AG04450 (cell line): ENCODE measurements at regions not wholly inside any gene's neighbourhood (a gene's known extent, or its start where the extent isn't known, plus 50 kb on each side); places are given as distances from the start of the nearest gene placed in this dataset.

ENCODE experiments used
- CTCF ChIA-PET: fragments of 300-600, 350-600 bp; formaldehyde crosslinking; extraction: SDS; loops from one replicate; lab custom pipeline; 2022; ENCODE audit warnings: antibody characterized with exemption, inconsistent platforms; lab: Charles Lee
- POLR2A ChIA-PET: fragments of 350-600 bp; formaldehyde crosslinking; extraction: SDS; loops from one replicate; lab custom pipeline; 2021; ENCODE audit warnings: antibody characterized with exemption, inconsistent platforms; lab: Yijun Ruan, JAX
- DNase-seq: peaks from one replicate; pipeline ENCODE4 v3.0.0-alpha.2; 2011; ENCODE audit warnings: low read depth, low spot score
- H3K27ac ChIP-seq: one replicate; pipeline ENCODE4 v1.5.1; 2012; ENCODE audit warnings: low read depth, low read length, control low read depth
- H3K27me3 ChIP-seq: one replicate; pipeline ENCODE4 v1.6.0; 2012; ENCODE audit warnings: low read length; ENCODE audit not compliant: control insufficient read depth, insufficient read depth
- H3K4me3 ChIP-seq: 2 replicates; pipeline ENCODE4 v1.5.1; 2011; ENCODE audit warnings: mild to moderate bottlenecking, low read depth, low read length, control low read depth
- H3K9me3 ChIP-seq: 2 replicates; pipeline ENCODE4 v1.5.1; 2012; ENCODE audit warnings: low read length; ENCODE audit not compliant: control insufficient read depth, insufficient read depth
- TF ChIP-seq, protein P1 (sequence below): IDR thresholded peaks from 2 replicates; pipeline ENCODE4 v1.5.1; 2011; ENCODE audit warnings: low read depth, low read length, control low read depth, inconsistent platforms

GRCh38 chr20:50403565-50404418 is 106.4 kb upstream of the PTPN1 start:
- no peak for DNase-seq
- CTCF ChIA-PET = interaction anchor here (0.7 kb wide), 1 partner anchor 46 kb away, joined by 3 read pairs; no protein-coding TSS in a partner anchor
- POLR2A ChIA-PET = interaction anchor here (1.2 kb wide), 1 partner anchor 9 kb away, joined by 3 read pairs; no protein-coding TSS in a partner anchor
- Histone ChIP-seq H3K27ac (no peak overlapping the region), H3K9me3 (no peaks in the 10 kb centered on the region), H3K4me3 (no peak overlapping the region), H3K27me3 (no peaks in the 10 kb centered on the region)
- TF ChIP-seq, protein P1, sequence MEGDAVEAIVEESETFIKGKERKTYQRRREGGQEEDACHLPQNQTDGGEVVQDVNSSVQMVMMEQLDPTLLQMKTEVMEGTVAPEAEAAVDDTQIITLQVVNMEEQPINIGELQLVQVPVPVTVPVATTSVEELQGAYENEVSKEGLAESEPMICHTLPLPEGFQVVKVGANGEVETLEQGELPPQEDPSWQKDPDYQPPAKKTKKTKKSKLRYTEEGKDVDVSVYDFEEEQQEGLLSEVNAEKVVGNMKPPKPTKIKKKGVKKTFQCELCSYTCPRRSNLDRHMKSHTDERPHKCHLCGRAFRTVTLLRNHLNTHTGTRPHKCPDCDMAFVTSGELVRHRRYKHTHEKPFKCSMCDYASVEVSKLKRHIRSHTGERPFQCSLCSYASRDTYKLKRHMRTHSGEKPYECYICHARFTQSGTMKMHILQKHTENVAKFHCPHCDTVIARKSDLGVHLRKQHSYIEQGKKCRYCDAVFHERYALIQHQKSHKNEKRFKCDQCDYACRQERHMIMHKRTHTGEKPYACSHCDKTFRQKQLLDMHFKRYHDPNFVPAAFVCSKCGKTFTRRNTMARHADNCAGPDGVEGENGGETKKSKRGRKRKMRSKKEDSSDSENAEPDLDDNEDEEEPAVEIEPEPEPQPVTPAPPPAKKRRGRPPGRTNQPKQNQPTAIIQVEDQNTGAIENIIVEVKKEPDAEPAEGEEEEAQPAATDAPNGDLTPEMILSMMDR = no peak

DNA sequence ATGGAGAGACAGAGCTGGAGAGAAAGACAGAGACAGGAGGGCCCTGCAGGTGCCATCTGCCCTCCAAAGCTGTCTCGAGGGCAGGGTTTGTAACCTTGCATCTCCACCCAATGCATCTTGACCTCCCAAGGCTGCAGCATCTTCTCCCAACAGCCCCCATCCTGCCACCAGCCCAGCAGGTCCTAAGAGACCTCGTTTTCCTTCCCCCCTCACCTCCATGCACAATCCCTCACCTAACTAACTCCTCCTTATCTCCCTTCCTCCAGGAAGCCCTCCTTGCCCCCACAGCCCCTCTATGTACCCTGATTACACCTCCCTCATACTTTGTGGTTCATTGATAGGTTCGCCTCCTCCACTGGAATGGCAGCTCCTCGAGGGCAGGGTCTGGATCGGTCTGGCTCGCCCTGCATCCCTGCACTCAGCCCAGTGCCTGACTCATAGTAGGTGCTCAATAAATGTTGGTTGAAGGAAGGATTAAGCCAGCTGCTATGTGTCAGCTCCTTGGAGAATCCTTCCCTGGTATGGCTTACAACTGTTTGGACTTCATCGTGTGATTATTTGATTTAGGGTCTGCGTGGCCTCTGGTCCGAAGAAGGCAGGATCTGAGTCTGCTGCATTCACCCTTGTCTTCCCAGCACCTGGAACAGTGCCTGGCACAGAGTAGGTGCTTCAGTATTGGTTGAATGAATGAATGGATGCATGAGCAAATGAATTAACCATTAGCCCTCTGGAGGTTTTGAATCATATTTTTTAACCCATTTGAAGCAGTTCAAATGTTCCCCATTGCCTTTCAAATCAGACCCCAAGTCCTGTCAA is 105.6 kb upstream of the PTPN1 start:
- no peak for DNase-seq
- CTCF ChIA-PET = no interaction called here

GRCh38 chr20:50405235-50405914 is 104.8 kb upstream of the PTPN1 start:
- POLR2A ChIA-PET = no interaction called here
- CTCF ChIA-PET = no interaction called here
- TF ChIP-seq, protein P1 = no peak

More for the DNA sequence above, 105.6 kb upstream of the PTPN1 start:
- Histone ChIP-seq H3K9me3 (no peaks in the 10 kb centered on the region), H3K27ac (no peak overlapping the region), H3K4me3 (no peak overlapping the region), H3K27me3 (no peaks in the 10 kb centered on the region)
- TF ChIP-seq, protein P1 = no peak
- POLR2A ChIA-PET = interaction anchor here (1.2 kb wide), 1 partner anchor 10 kb away, joined by 3 read pairs; no protein-coding TSS in a partner anchor

DNA sequence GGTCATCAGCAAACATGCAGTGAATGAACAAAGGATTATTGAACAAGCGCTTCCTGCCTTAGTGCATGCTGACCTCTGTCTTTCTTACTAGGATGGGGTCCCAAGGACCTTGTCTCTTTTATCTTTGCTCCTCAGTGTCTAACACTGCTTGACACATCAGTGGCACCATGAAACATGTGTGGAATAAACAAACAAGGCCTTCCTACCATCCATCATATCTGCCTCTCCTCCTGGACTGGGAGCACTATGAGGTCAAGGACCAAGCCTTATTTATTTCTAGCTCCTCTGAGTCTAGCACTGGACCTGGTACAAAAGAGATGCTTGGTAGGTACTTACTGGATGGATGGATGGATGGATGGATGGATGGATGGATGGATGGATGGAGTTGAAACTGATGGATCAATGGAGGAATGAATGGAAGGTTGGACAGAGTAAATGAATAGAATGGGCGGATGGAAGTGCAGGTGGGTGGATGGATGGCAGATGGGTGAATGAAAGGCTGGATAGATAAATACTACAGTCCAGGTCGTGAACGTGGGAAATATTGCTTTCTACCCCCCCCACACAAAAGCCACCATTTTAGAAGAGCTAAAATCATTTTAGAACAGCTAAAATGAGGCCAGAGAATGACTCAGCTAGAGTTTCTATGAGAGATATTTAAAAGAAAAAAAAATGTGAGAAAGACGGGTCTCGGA is 104.1 kb upstream of the PTPN1 start:
- Histone ChIP-seq H3K27ac (no peak overlapping the region), H3K4me3 (no peak overlapping the region), H3K27me3 (no peaks in the 10 kb centered on the region), H3K9me3 (peaks cover 6% of the 10 kb centered on the region; the same call in 1 of the 2 replicates)
- DNase-seq = no peak
- ChIA-PET POLR2A (no interaction called here), CTCF (no interaction called here)
- TF ChIP-seq, protein P1 = no peak

More at GRCh38 chr20:50405235-50405914, 104.8 kb upstream of the PTPN1 start:
- no peak overlapping the region for H3K4me3 ChIP-seq
- H3K9me3 ChIP-seq = peaks cover 3% of the 10 kb centered on the region; the same call in 1 of the 2 replicates
- H3K27me3 ChIP-seq = no peaks in the 10 kb centered on the region
- DNase-seq = no peak
- no peak overlapping the region for H3K27ac ChIP-seq
